Gastrocnemius medialis (tissue), 4 donors: ENCODE measurements at regions not wholly inside any gene's neighbourhood (a gene's known extent, or its start where the extent isn't known, plus 50 kb on each side); places are given as distances from the start of the nearest gene placed in this dataset.

Experiments
- ATAC-seq, 2 donors: fragments of 150-250 bp; one replicate each; pipeline ENCODE4 v1.9.1; 2016
- DNase-seq, 2 donors: peaks; one replicate each; pipeline ENCODE4 v3.0.0-alpha.2; 2019
- H3K27ac ChIP-seq, 4 donors: fragments of 200-600 bp; sonication (generic); 1 replicate in 1 of 4; 2 replicates in 3 of 4; pipeline ENCODE4 v1.5.1; 2016 to 2018; ENCODE audit warnings: mild to moderate bottlenecking in 2 of 4, moderate library complexity in 1 of 4
- H3K27me3 ChIP-seq, 3 donors: fragments of 200-600 bp; sonication (generic) in 2 of 3; 1 replicate in 1 of 3; 2 replicates in 2 of 3; pipeline versions ENCODE4 v1.5.1 to v1.6.0; 2016 to 2019; ENCODE audit warnings: mild to moderate bottlenecking in 1 of 3, moderate library complexity in 1 of 3
- H3K36me3 ChIP-seq, 2 donors: fragments of 200-600 bp; sonication (generic) in 1 of 2; one replicate each; pipeline ENCODE4 v1.5.1; 2017 to 2018
- H3K4me1 ChIP-seq, 2 donors: fragments of 200-600 bp; sonication (generic) in 1 of 2; one replicate each; pipeline ENCODE4 v1.5.1; 2016 to 2017; ENCODE audit warnings: mild to moderate bottlenecking in 2 of 2
- H3K4me3 ChIP-seq, 4 donors: fragments of 200-600 bp; sonication (generic) in 3 of 4; 1 replicate in 1 of 4; 2 replicates in 3 of 4; pipeline ENCODE4 v1.5.1; 2016 to 2019; ENCODE audit warnings: mild to moderate bottlenecking in 2 of 4
- H3K9me3 ChIP-seq, 3 donors: fragments of 200-600 bp; sonication (generic) in 2 of 3; 1 replicate in 1 of 3; 2 replicates in 2 of 3; pipeline ENCODE4 v1.5.1; 2016 to 2019
- POLR2A ChIP-seq, 2 donors: fragments of 450-650 bp; IDR thresholded peaks; one replicate each; pipeline ENCODE4 v1.6.1; 2017; ENCODE audit warnings: antibody characterized with exemption in 2 of 2, mild to moderate bottlenecking in 2 of 2, moderate library complexity in 2 of 2
- in situ Hi-C, 4 donors: fragments of 200-750 bp; cut with MboI; loops; one replicate each; pipeline versions ENCODE4 v1.15.0 to v1.8.0; 2017; ENCODE audit warnings: low sequenced_read_pairs in 4 of 4
- intact Hi-C: fragments of 100-400 bp; cut with DNase I; formaldehyde crosslinking; loops from one replicate; pipeline ENCODE4 v1.15.1; 2023; ENCODE audit warnings: low total_unique reads
- TF ChIP-seq, protein P1 (sequence below), 5 experiments: fragments of 450-650 bp in 3 of 5; fragments of 200-600 bp in 2 of 5; sonication (generic) in 2 of 5; IDR thresholded peaks in 4 of 5; conservative IDR thresholded peaks in 1 of 5; 1 replicate in 4 of 5; 2 replicates in 1 of 5; pipeline ENCODE4 v1.5.1; 2016 to 2019; ENCODE audit warnings: antibody characterized with exemption in 5 of 5, mild to moderate bottlenecking in 3 of 5, moderate library complexity in 3 of 5

DNA sequence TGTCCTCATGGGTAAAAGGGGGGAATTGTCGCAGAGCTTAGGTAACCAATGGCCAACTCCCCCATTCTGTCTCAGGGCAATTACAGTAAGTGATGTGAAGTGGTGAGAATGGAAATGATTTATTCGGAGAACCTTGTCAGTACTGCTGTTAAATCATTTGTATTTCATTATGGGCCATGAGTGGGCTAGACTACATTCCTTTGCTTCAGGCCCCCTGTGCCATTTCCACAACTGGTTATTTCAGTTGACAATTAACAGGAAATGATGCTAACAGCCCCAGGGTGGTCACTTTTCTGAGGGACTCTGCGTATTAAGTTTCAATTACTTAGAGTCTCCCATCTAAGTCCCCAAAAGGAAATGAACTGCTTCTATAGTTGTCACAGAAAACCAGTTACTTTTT is 653.7 kb downstream of the CCDC171 start:
- TF ChIP-seq, protein P1, sequence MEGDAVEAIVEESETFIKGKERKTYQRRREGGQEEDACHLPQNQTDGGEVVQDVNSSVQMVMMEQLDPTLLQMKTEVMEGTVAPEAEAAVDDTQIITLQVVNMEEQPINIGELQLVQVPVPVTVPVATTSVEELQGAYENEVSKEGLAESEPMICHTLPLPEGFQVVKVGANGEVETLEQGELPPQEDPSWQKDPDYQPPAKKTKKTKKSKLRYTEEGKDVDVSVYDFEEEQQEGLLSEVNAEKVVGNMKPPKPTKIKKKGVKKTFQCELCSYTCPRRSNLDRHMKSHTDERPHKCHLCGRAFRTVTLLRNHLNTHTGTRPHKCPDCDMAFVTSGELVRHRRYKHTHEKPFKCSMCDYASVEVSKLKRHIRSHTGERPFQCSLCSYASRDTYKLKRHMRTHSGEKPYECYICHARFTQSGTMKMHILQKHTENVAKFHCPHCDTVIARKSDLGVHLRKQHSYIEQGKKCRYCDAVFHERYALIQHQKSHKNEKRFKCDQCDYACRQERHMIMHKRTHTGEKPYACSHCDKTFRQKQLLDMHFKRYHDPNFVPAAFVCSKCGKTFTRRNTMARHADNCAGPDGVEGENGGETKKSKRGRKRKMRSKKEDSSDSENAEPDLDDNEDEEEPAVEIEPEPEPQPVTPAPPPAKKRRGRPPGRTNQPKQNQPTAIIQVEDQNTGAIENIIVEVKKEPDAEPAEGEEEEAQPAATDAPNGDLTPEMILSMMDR (IDR thresholded peaks at IDR 0.05 in 4 of 5, conservative IDR thresholded peaks at IDR 0.05 in 1 of 5): no peak
- no peak for TF ChIP-seq POLR2A (IDR thresholded peaks at IDR 0.05)
- no peak overlapping the region for H3K4me3 ChIP-seq
- H3K4me1 ChIP-seq: peaks cover 0 to 2% of the 10 kb centered on the region in 2 donors
- ATAC-seq (no peak), DNase-seq (no peak)
- H3K9me3 ChIP-seq: no peaks in the 10 kb centered on the region
- no peak overlapping the region for H3K27ac ChIP-seq
- intact Hi-C loops: no loop called here
- no peaks in the 10 kb centered on the region for H3K36me3 ChIP-seq
- in situ Hi-C loops: loop anchor here in 1 of 4 donors (10.0 kb wide), 1 partner anchor 128 kb away; no protein-coding TSS in a partner anchor
- no peaks in the 10 kb centered on the region for H3K27me3 ChIP-seq

DNA sequence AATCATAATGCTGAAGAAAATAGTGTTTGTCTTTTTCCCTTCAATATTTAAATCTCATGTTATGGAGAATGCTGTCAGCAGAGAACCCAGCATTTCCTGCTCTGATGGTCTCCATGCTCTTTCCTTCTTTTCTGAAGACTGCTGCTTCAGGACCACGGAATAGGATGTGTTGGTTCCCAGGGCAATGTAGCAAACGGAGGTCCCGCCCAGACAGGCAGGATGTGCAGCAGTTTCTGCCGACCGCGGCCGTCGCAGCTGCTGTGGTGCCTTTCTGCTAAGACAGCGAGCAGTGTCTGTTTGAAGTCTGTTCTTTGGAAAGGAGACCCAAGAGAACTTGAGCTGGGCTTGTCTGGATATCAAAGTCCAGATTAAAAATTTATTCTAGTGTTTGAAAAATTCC is 654.3 kb downstream of the CCDC171 start:
- H3K9me3 ChIP-seq: no peaks in the 10 kb centered on the region
- no peak for TF ChIP-seq POLR2A (IDR thresholded peaks at IDR 0.05)
- TF ChIP-seq, protein P1 (IDR thresholded peaks at IDR 0.05 in 4 of 5, conservative IDR thresholded peaks at IDR 0.05 in 1 of 5): no peak
- no peaks in the 10 kb centered on the region for H3K27me3 ChIP-seq
- peak in 1 of 2 donors; percentile 25 for DNase-seq
- H3K36me3 ChIP-seq: no peaks in the 10 kb centered on the region
- intact Hi-C loops (no loop called here), in situ Hi-C loops (loop anchor here in 1 of 4 donors (10.0 kb wide), 1 partner anchor 128 kb away; no protein-coding TSS in a partner anchor)
- H3K27ac ChIP-seq: no peak overlapping the region
- H3K4me1 ChIP-seq: peaks cover 0 to 2% of the 10 kb centered on the region in 2 donors
- ATAC-seq: peak in 1 of 2 donors; percentile 41
- H3K4me3 ChIP-seq: no peak overlapping the region

DNA sequence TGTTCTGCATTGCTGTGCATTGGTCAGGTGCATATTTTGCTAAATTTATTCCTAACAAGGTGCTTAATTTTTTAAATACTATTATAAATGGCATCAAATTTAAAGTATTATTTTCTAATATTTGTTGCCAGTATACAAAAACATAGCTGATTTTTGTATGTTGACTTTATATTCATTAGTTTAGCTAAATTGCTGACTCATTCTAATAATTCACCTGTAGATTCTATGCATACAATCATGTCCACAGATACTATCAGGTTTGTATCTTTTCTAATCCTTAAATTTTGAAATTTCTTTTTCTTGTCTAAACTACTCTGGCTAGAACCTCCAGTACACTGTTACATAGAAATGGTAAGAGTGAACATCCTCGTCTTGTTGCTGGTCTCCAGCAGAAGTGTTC is 657.6 kb downstream of the CCDC171 start:
- H3K36me3 ChIP-seq: no peaks in the 10 kb centered on the region
- DNase-seq (no peak), ATAC-seq (no peak)
- H3K4me3 ChIP-seq: no peak overlapping the region
- H3K27me3 ChIP-seq: no peaks in the 10 kb centered on the region
- no peak overlapping the region for H3K27ac ChIP-seq
- intact Hi-C loops (no loop called here), in situ Hi-C loops (no loop called here)
- TF ChIP-seq POLR2A (IDR thresholded peaks at IDR 0.05): no peak
- TF ChIP-seq, protein P1 (IDR thresholded peaks at IDR 0.05 in 4 of 5, conservative IDR thresholded peaks at IDR 0.05 in 1 of 5): no peak
- no peaks in the 10 kb centered on the region for H3K9me3 ChIP-seq
- peaks cover 0 to 2% of the 10 kb centered on the region in 2 donors for H3K4me1 ChIP-seq

DNA sequence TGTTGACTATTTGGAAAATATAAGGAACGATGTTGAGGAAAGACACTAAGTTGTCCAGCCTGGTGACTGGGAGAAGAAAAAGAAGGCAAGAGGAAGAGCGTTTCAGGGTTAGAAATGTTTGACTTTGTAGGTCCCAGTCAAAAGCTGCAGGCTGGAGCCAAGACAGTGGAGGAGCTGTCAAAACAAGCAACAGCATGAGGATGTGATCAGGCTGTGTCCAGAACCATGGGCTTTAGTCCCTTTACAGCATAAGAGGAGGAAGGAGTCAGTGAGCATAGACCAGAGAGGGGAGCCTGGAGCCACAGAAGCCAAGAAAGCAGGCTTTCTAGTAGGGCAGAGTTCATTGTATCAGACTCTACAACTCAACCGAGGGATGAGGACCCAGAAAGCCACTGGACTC is 658.5 kb downstream of the BNC2 start:
- Histone ChIP-seq H3K36me3 (no peaks in the 10 kb centered on the region), H3K4me3 (no peak overlapping the region), H3K27me3 (no peaks in the 10 kb centered on the region), H3K27ac (no peak overlapping the region), H3K4me1 (peaks cover 0 to 2% of the 10 kb centered on the region in 2 donors), H3K9me3 (no peaks in the 10 kb centered on the region)
- in situ Hi-C loops (no loop called here), intact Hi-C loops (no loop called here)
- DNase-seq: no peak
- no peak for ATAC-seq
- no peak for TF ChIP-seq POLR2A (IDR thresholded peaks at IDR 0.05)
- TF ChIP-seq, protein P1 (IDR thresholded peaks at IDR 0.05 in 4 of 5, conservative IDR thresholded peaks at IDR 0.05 in 1 of 5): no peak
